GM23338 (cell line): ENCODE measurements at regions not wholly inside any gene's neighbourhood (a gene's known extent, or its start where the extent isn't known, plus 50 kb on each side); places are given as distances from the start of the nearest gene placed in this dataset.

Source experiments
- ATAC-seq: fragments of 200-7000 bp; cut with Tn5 transposase; 3 replicates; pipeline ENCODE4 v1.9.1; 2020
- DNase-seq: peaks from one replicate; pipeline ENCODE4 v3.0.0-alpha.2; 2015; ENCODE audit warnings: low spot score
- H2AFZ ChIP-seq: fragments of 200-600 bp; sonication (generic); 2 replicates; pipeline ENCODE4 v1.8.0; 2016; ENCODE audit warnings: antibody characterized with exemption, mild to moderate bottlenecking, moderate library complexity
- H3F3A ChIP-seq: fragments of 200-600 bp; sonication (generic); replicated peaks from 2 replicates; pipeline ENCODE4 v1.8.0; 2017; ENCODE audit warnings: antibody characterized with exemption, mixed run types, low read depth
- H3K27ac ChIP-seq: fragments of 200-600 bp; sonication (generic); 2 replicates; pipeline ENCODE4 v1.6.1; 2016; ENCODE audit warnings: low read depth
- H3K27me3 ChIP-seq: fragments of 200-600 bp; sonication (generic); 2 replicates; pipeline ENCODE4 v1.8.0; 2016; ENCODE audit warnings: mild to moderate bottlenecking, mixed run types, moderate library complexity; ENCODE audit not compliant: insufficient read depth
- H3K36me3 ChIP-seq: fragments of 200-600 bp; sonication (generic); 2 replicates; pipeline ENCODE4 v1.8.0; 2016; ENCODE audit warnings: mild to moderate bottlenecking; ENCODE audit not compliant: insufficient read depth
- H3K4me1 ChIP-seq: fragments of 200-600 bp; sonication (generic); 2 replicates; pipeline ENCODE4 v1.8.0; 2016; ENCODE audit warnings: mild to moderate bottlenecking, moderate library complexity; ENCODE audit not compliant: insufficient read depth
- H3K4me2 ChIP-seq: fragments of 200-600 bp; sonication (generic); 2 replicates; pipeline ENCODE4 v1.7.1; 2017; ENCODE audit warnings: mixed run types
- H3K4me3 ChIP-seq: fragments of 200-600 bp; sonication (generic); 2 replicates; pipeline ENCODE4 v1.6.1; 2016; ENCODE audit warnings: mixed run types
- H3K79me2 ChIP-seq: fragments of 200-600 bp; sonication (generic); replicated peaks from 2 replicates; pipeline ENCODE4 v1.8.0; 2017; ENCODE audit warnings: mild to moderate bottlenecking; ENCODE audit not compliant: insufficient read depth
- H3K9me2 ChIP-seq: fragments of 200-600 bp; sonication (generic); 2 replicates; pipeline ENCODE4 v1.8.0; 2017; ENCODE audit not compliant: insufficient read depth
- H4K20me1 ChIP-seq: fragments of 200-600 bp; sonication (generic); replicated peaks from 2 replicates; pipeline ENCODE4 v1.8.0; 2017; ENCODE audit warnings: mild to moderate bottlenecking; ENCODE audit not compliant: insufficient read depth
- H3K27ac Mint-ChIP-seq: 2 replicates; pipeline ENCODE4 v1.8.0; 2020; ENCODE audit warnings: inconsistent platforms, mild to moderate bottlenecking, moderate library complexity, mixed read lengths
- H3K27me3 Mint-ChIP-seq: 3 replicates; pipeline ENCODE4 v1.8.0; 2022; ENCODE audit warnings: low read depth, mild to moderate bottlenecking, moderate library complexity, mixed read lengths, inconsistent platforms; ENCODE audit not compliant: insufficient read depth, poor library complexity
- H3K36me3 Mint-ChIP-seq: 3 replicates; pipeline ENCODE4 v1.8.0; 2021; ENCODE audit warnings: low read depth, mild to moderate bottlenecking, inconsistent platforms, moderate library complexity, mixed read lengths
- H3K4me1 Mint-ChIP-seq: 3 replicates; pipeline ENCODE4 v1.8.0; 2020; ENCODE audit warnings: mild to moderate bottlenecking, inconsistent platforms, mixed read lengths
- H3K4me3 Mint-ChIP-seq: 3 replicates; pipeline ENCODE4 v1.8.0; 2021; ENCODE audit warnings: moderate library complexity, mild to moderate bottlenecking, inconsistent platforms, mixed read lengths
- H3K9me3 Mint-ChIP-seq: 3 replicates; pipeline ENCODE4 v1.8.0; 2020; ENCODE audit warnings: moderate library complexity, mild to moderate bottlenecking, inconsistent platforms, mixed read lengths
- CREB1 ChIP-seq: fragments of 250-450 bp; sonication (Bioruptor Pico); IDR thresholded peaks from 2 replicates; pipeline ENCODE4 v1.5.0; 2020; ENCODE audit warnings: low read depth, mild to moderate bottlenecking, moderate library complexity
- CTCF ChIP-seq, 2 experiments: fragments of 200-600 bp in 1 of 2; sonication (generic) in 1 of 2; conservative IDR thresholded peaks; 2 replicates each; pipeline versions ENCODE4 v1.5.1 to v1.6.1; 2016 to 2017; ENCODE audit warnings: antibody characterized with exemption in 2 of 2, low read depth in 2 of 2, mild to moderate bottlenecking in 2 of 2, moderate library complexity in 1 of 2
- ETS1 ChIP-seq: IDR thresholded peaks from 2 replicates; pipeline ENCODE4 v1.6.1; 2016; ENCODE audit warnings: antibody characterized with exemption
- POLR2AphosphoS5 ChIP-seq: IDR thresholded peaks from 2 replicates; pipeline ENCODE4 v1.6.1; 2016; ENCODE audit warnings: antibody characterized with exemption, low read depth
- REST ChIP-seq: IDR thresholded peaks from one replicate; pipeline ENCODE4 v1.6.1; 2018; ENCODE audit warnings: antibody characterized with exemption; ENCODE audit not compliant: unreplicated experiment
- STAT1 ChIP-seq: IDR thresholded peaks from one replicate; pipeline ENCODE4 v1.6.1; 2016; ENCODE audit warnings: antibody characterized with exemption; ENCODE audit not compliant: unreplicated experiment
- ZNF114 ChIP-seq: fragments of 250-450 bp; sonication (Bioruptor Pico); IDR thresholded peaks from 2 replicates; pipeline ENCODE4 v1.5.0; 2020; ENCODE audit warnings: mild to moderate bottlenecking, moderate library complexity
- ZNF462 ChIP-seq: fragments of 250-450 bp; sonication (Bioruptor Pico); IDR thresholded peaks from 2 replicates; pipeline ENCODE4 v1.5.0; 2020; ENCODE audit warnings: mild to moderate bottlenecking, moderate library complexity

- no peak overlapping the region for H3K4me2 ChIP-seq
Measured at GRCh38 chr16:77077256-77077922, 113.6 kb upstream of the MON1B start.

More at GRCh38 chr16:77077256-77077922, 113.6 kb upstream of the MON1B start:
- Mint-ChIP-seq H3K27me3 (no peaks in the 10 kb centered on the region), H3K4me3 (no peak overlapping the region), H3K9me3 (peaks cover 33% of the 10 kb centered on the region), H3K27ac (no peak overlapping the region), H3K36me3 (no peaks in the 10 kb centered on the region), H3K4me1 (no peaks in the 10 kb centered on the region)
- Histone ChIP-seq H3K27ac (no peak overlapping the region), H3K36me3 (no peaks in the 10 kb centered on the region), H4K20me1 (no peaks in the 10 kb centered on the region), H3K79me2 (no peaks in the 10 kb centered on the region), H2AFZ (no peak overlapping the region), H3K4me3 (no peak overlapping the region), H3K9me2 (0 out of 2 replicates have a peak, but pooled peaks cover 3% of the 10 kb centered on the region), H3K4me1 (no peaks in the 10 kb centered on the region), H3F3A (no peaks in the 10 kb centered on the region), H3K27me3 (no peaks in the 10 kb centered on the region)
- ATAC-seq: no peak
- DNase-seq: no peak
- no peak for TF ChIP-seq REST
- no peak for TF ChIP-seq CTCF (conservative IDR thresholded peaks at IDR 0.05; ENCODE audit: low read depth in 2 of 2)
- TF ChIP-seq ZNF114 (CRISPR knock-in tag): no peak
- TF ChIP-seq CREB1: no peak
- no peak for TF ChIP-seq STAT1
- TF ChIP-seq ZNF462: no peak
- no peak for TF ChIP-seq ETS1
- TF ChIP-seq POLR2AphosphoS5: no peak
